HL-60 (cell line): ENCODE measurements at regions not wholly inside any gene's neighbourhood (a gene's known extent, or its start where the extent isn't known, plus 50 kb on each side); places are given as distances from the start of the nearest gene placed in this dataset.

Source experiments
- DNase-seq, 2 experiments: peaks; one replicate each; pipeline ENCODE4 v3.0.0-alpha.2; 2010 to 2020; ENCODE audit warnings: low read depth in 1 of 2, low spot score in 1 of 2
- H3K27ac ChIP-seq: fragments of 250-450 bp; sonication (Bioruptor Pico); replicated peaks from 2 replicates; pipeline ENCODE4 v1.5.1; 2020; ENCODE audit warnings: mild to moderate bottlenecking, moderate library complexity
- H3K27me3 ChIP-seq: fragments of 250-450 bp; sonication (Bioruptor Pico); 2 replicates; pipeline ENCODE4 v1.5.1; 2021; ENCODE audit warnings: mild to moderate bottlenecking, moderate library complexity; ENCODE audit not compliant: insufficient read depth, poor library complexity, severe bottlenecking
- H3K4me3 ChIP-seq: replicated peaks from 2 replicates; pipeline ENCODE4 v1.5.1; 2011; ENCODE audit warnings: mild to moderate bottlenecking, control low read depth, low read length; ENCODE audit not compliant: insufficient read depth
- GABPA ChIP-seq: IDR thresholded peaks from 2 replicates; pipeline ENCODE4 v1.6.1; 2012; ENCODE audit warnings: low read depth
- POLR2AphosphoS5 ChIP-seq: IDR thresholded peaks from 2 replicates; pipeline ENCODE4 v1.6.1; 2012; ENCODE audit warnings: low read depth
- SPI1 ChIP-seq: IDR thresholded peaks from 2 replicates; pipeline ENCODE4 v1.6.1; 2012; ENCODE audit warnings: low read depth, mild to moderate bottlenecking, borderline replicate concordance
- TF ChIP-seq, protein P1 (sequence below): IDR thresholded peaks from 2 replicates; pipeline ENCODE4 v1.6.1; 2012; ENCODE audit warnings: low read depth; ENCODE audit not compliant: insufficient replicate concordance
- TF ChIP-seq, protein P2 (sequence below): IDR thresholded peaks from one replicate; pipeline ENCODE4 v1.5.1; 2011; ENCODE audit warnings: low read length, control low read depth, inconsistent platforms; ENCODE audit not compliant: insufficient read depth

DNA sequence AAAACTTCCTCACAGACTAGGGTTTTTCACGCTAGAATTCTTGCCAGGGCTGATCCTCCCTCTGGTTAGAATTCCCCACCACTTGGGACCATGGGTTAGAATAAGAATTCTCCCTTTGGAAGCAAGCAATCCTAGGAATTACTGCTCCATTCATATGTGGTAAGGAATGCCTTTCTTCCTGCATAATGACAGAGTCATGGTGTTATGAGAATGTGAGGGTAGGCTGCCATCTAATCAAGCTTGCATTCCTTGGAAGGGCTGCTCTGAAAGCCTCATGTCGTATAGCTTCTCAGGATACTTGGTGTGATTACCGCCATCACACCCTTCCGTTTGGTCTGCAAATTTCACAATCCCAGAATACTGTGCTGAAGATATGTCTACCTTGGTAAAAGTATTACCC is 1282.4 kb upstream of the PIK3C3 start:
- DNase-seq = no peak
- H3K4me3 ChIP-seq = no peak overlapping the region
- H3K27ac ChIP-seq = no peak overlapping the region
- TF ChIP-seq, protein P1, sequence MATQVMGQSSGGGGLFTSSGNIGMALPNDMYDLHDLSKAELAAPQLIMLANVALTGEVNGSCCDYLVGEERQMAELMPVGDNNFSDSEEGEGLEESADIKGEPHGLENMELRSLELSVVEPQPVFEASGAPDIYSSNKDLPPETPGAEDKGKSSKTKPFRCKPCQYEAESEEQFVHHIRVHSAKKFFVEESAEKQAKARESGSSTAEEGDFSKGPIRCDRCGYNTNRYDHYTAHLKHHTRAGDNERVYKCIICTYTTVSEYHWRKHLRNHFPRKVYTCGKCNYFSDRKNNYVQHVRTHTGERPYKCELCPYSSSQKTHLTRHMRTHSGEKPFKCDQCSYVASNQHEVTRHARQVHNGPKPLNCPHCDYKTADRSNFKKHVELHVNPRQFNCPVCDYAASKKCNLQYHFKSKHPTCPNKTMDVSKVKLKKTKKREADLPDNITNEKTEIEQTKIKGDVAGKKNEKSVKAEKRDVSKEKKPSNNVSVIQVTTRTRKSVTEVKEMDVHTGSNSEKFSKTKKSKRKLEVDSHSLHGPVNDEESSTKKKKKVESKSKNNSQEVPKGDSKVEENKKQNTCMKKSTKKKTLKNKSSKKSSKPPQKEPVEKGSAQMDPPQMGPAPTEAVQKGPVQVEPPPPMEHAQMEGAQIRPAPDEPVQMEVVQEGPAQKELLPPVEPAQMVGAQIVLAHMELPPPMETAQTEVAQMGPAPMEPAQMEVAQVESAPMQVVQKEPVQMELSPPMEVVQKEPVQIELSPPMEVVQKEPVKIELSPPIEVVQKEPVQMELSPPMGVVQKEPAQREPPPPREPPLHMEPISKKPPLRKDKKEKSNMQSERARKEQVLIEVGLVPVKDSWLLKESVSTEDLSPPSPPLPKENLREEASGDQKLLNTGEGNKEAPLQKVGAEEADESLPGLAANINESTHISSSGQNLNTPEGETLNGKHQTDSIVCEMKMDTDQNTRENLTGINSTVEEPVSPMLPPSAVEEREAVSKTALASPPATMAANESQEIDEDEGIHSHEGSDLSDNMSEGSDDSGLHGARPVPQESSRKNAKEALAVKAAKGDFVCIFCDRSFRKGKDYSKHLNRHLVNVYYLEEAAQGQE = no peak
- TF ChIP-seq POLR2AphosphoS5 (no peak), GABPA (no peak), SPI1 (no peak)
- TF ChIP-seq, protein P2, sequence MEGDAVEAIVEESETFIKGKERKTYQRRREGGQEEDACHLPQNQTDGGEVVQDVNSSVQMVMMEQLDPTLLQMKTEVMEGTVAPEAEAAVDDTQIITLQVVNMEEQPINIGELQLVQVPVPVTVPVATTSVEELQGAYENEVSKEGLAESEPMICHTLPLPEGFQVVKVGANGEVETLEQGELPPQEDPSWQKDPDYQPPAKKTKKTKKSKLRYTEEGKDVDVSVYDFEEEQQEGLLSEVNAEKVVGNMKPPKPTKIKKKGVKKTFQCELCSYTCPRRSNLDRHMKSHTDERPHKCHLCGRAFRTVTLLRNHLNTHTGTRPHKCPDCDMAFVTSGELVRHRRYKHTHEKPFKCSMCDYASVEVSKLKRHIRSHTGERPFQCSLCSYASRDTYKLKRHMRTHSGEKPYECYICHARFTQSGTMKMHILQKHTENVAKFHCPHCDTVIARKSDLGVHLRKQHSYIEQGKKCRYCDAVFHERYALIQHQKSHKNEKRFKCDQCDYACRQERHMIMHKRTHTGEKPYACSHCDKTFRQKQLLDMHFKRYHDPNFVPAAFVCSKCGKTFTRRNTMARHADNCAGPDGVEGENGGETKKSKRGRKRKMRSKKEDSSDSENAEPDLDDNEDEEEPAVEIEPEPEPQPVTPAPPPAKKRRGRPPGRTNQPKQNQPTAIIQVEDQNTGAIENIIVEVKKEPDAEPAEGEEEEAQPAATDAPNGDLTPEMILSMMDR = no peak
- H3K27me3 ChIP-seq = no peaks in the 10 kb centered on the region

DNA sequence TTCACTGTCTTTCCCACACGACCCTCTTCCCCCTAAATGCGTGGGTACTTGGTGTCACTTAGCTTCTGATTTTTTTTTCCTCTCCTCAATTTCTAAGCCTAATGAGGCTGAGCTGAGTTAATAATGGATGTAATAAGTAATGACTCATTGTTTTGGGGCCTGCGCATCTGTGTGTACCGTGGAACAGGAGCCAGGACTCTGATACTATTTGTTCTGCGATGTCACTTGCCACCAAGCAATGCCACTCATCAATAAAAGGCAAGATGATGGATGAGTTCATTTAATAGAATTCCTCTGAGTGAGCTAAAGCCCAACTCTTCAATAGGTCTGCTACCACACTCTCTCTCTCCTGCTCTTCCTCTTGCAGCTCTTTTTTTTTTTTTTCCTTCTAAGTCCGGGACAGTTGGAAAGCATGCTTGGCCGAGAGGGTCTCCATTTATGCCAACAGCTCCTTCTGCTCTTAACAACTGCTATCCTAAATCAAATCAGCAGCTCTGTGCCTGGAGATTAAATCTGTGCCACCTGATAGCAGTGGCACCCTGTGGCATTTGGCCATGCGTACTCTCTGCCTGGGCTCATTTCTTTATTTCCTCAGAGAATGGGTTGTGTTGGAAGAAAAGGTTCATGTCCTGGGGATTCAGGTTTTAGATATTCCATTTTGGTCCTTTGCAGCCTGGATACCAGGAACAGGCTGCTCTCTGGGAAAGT is 1284.2 kb upstream of the PIK3C3 start:
- no peak overlapping the region for H3K4me3 ChIP-seq
- no peak overlapping the region for H3K27ac ChIP-seq
- no peaks in the 10 kb centered on the region for H3K27me3 ChIP-seq
- TF ChIP-seq GABPA = no peak
- no peak for TF ChIP-seq SPI1
- no peak for TF ChIP-seq POLR2AphosphoS5
- TF ChIP-seq, protein P1 = no peak
- TF ChIP-seq, protein P2 = no peak
- no peak for DNase-seq

DNA sequence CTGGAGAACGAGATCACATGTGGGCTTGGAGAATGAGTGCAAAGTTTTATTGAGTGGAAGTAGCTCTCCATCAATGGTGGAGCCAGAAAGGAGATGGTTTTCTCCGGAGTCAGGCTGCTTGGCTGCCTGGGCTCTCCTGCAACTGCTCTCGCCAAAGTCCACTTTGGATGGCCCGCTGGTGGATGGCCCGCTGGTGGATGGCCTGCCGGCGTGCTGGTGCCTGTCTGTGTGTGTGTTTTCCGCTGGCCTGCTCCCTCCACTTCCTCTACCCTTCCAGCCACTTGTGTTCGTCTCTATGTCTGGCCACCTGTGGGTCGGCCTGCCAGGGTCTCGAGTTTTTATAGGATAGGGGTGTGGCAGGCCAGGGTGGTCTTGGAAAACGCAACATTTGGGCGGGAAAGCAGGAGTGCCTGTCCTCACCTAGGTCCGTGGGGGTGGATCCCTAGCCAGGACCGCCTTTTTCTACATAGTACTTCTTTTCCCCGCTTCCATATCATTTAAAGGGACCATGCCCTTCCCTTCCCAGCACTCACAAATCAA is 1292.1 kb upstream of the PIK3C3 start:
- DNase-seq = no peak
- no peak overlapping the region for H3K4me3 ChIP-seq
- H3K27me3 ChIP-seq = no peaks in the 10 kb centered on the region
- TF ChIP-seq, protein P2 = no peak
- TF ChIP-seq SPI1 (no peak), POLR2AphosphoS5 (no peak), GABPA (no peak)
- TF ChIP-seq, protein P1 = no peak
- H3K27ac ChIP-seq = no peak overlapping the region
